PC-3 (cell line): ENCODE measurements at regions not wholly inside any gene's neighbourhood (a gene's known extent, or its start where the extent isn't known, plus 50 kb on each side); places are given as distances from the start of the nearest gene placed in this dataset.

Experiments
- ATAC-seq: fragments of 200-7000 bp; cut with Tn5 transposase; 2 replicates; pipeline ENCODE4 v1.9.1; 2020; ENCODE audit warnings: mild to moderate bottlenecking, moderate library complexity
- BruUV-seq: library from RNA; stranded (reverse); fragments of 400-500 nt; replicated peaks from 2 replicates; lab custom pipeline; 2021; lab: Mats Ljungman, UMichigan
- CTCF ChIA-PET: fragments of 300-600 bp; sonication (Branson Sonifier 250); formaldehyde crosslinking; loops from one replicate; lab custom pipeline; 2022; ENCODE audit warnings: antibody characterized with exemption; lab: Charles Lee
- POLR2A ChIA-PET: fragments of 300-600 bp; sonication (Branson Sonifier 250); formaldehyde crosslinking; loops from one replicate; lab custom pipeline; 2022; ENCODE audit warnings: antibody characterized with exemption; ENCODE audit not compliant: unreplicated experiment; lab: Charles Lee
- DNase-seq: peaks from one replicate; pipeline ENCODE4 v3.0.0-alpha.2; 2015
- H2AFZ ChIP-seq: fragments of 300-600 bp; sonication (generic); 2 replicates; pipeline ENCODE4 v1.6.0; 2016; ENCODE audit warnings: antibody characterized with exemption, low read length
- H3F3A ChIP-seq: fragments of 300-600 bp; sonication (generic); one replicate; pipeline ENCODE4 v1.6.0; 2017; ENCODE audit warnings: antibody characterized with exemption, low read length, control low read depth, mild to moderate bottlenecking; ENCODE audit not compliant: unreplicated experiment
- H3K27ac ChIP-seq: fragments of 300-600 bp; sonication (generic); 2 replicates; pipeline ENCODE4 v1.5.1; 2016; ENCODE audit warnings: mild to moderate bottlenecking, low read length
- H3K27me3 ChIP-seq: fragments of 300-600 bp; sonication (generic); 2 replicates; pipeline ENCODE4 v1.6.1; 2016; ENCODE audit warnings: low read length, mixed read lengths
- H3K36me3 ChIP-seq: fragments of 300-600 bp; sonication (generic); 2 replicates; pipeline ENCODE4 v1.6.1; 2016; ENCODE audit warnings: low read depth, mixed run types, low read length, mixed read lengths
- H3K4me1 ChIP-seq: fragments of 300-600 bp; sonication (generic); 2 replicates; pipeline ENCODE4 v1.5.1; 2016; ENCODE audit warnings: low read length; ENCODE audit not compliant: insufficient read depth
- H3K4me2 ChIP-seq: fragments of 300-600 bp; sonication (generic); 2 replicates; pipeline ENCODE4 v1.6.0; 2016; ENCODE audit warnings: low read length
- H3K4me3 ChIP-seq: fragments of 300-600 bp; sonication (generic); 2 replicates; pipeline ENCODE4 v1.5.1; 2016; ENCODE audit warnings: mild to moderate bottlenecking, low read length, mixed read lengths
- H3K79me2 ChIP-seq: fragments of 300-600 bp; sonication (generic); 2 replicates; pipeline ENCODE4 v1.6.1; 2017; ENCODE audit warnings: low read length, mixed read lengths
- H3K9ac ChIP-seq: fragments of 300-600 bp; sonication (generic); 2 replicates; pipeline ENCODE4 v1.6.0; 2016; ENCODE audit warnings: mild to moderate bottlenecking, low read length
- H3K9me2 ChIP-seq: fragments of 300-600 bp; sonication (generic); replicated peaks from 2 replicates; pipeline ENCODE4 v1.6.1; 2016; ENCODE audit warnings: mixed run types, low read length, mixed read lengths
- H3K9me3 ChIP-seq: fragments of 300-600 bp; sonication (generic); 2 replicates; pipeline ENCODE4 v1.6.1; 2016; ENCODE audit warnings: low read length, mixed read lengths
- H4K20me1 ChIP-seq: fragments of 300-600 bp; sonication (generic); 2 replicates; pipeline ENCODE4 v1.6.1; 2016; ENCODE audit warnings: low read length, mixed read lengths
- EZH2 ChIP-seq: fragments of 300-600 bp; sonication (generic); IDR thresholded peaks from one replicate; pipeline ENCODE4 v1.6.1; 2017; ENCODE audit warnings: antibody characterized with exemption, mild to moderate bottlenecking, low read length; ENCODE audit not compliant: unreplicated experiment
- EZH2phosphoT487 ChIP-seq: fragments of 300-600 bp; sonication (generic); IDR thresholded peaks from 2 replicates; pipeline ENCODE4 v1.6.1; 2018; ENCODE audit warnings: mild to moderate bottlenecking, antibody characterized with exemption, low read length, borderline replicate concordance
- intact Hi-C: fragments of 100-400 bp; cut with micrococcal nuclease; formaldehyde crosslinking; loops from 2 replicates; pipeline ENCODE4 v1.9.0; 2023
- TF ChIP-seq, protein P1 (sequence below): fragments of 300-600 bp; sonication (generic); conservative IDR thresholded peaks from 2 replicates; pipeline ENCODE4 v1.5.1; 2017; ENCODE audit warnings: antibody characterized with exemption, low read depth, mild to moderate bottlenecking, low read length

DNA sequence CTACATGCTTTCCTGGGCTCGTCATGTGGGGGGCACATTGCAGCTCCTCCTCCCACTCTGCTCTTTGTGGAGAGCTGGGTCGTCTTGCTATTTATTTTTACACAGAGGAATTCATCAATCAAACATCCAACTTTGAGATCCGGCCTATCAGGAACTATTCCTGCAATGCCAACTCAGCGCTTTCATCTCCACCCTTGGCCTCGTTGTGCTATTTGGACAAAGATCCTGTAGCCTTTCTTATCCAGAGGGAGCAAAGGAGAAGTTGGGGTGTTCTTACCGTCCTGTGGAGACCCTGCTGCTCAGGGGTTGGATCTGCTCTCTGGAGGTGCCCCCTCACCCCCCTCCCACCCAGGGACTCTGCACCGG, 92.1 kb downstream of the ASB1 start:
- Histone ChIP-seq H3K4me1 (no peaks in the 10 kb centered on the region), H3K9ac (no peak overlapping the region), H3K27me3 (no peaks in the 10 kb centered on the region), H3K27ac (no peak overlapping the region), H3K9me3 (peaks cover 4% of the 10 kb centered on the region; the same call in 1 of the 2 replicates), H3K79me2 (no peaks in the 10 kb centered on the region), H3K4me3 (no peak overlapping the region), H3K36me3 (no peaks in the 10 kb centered on the region), H3K9me2 (no peaks in the 10 kb centered on the region), H3F3A (no peaks in the 10 kb centered on the region), H2AFZ (no peak overlapping the region), H4K20me1 (no peaks in the 10 kb centered on the region), H3K4me2 (no peak overlapping the region)
- ChIA-PET POLR2A (no interaction called here), CTCF (no interaction called here)
- BruUV-seq = no TSS peak
- TF ChIP-seq, protein P1, sequence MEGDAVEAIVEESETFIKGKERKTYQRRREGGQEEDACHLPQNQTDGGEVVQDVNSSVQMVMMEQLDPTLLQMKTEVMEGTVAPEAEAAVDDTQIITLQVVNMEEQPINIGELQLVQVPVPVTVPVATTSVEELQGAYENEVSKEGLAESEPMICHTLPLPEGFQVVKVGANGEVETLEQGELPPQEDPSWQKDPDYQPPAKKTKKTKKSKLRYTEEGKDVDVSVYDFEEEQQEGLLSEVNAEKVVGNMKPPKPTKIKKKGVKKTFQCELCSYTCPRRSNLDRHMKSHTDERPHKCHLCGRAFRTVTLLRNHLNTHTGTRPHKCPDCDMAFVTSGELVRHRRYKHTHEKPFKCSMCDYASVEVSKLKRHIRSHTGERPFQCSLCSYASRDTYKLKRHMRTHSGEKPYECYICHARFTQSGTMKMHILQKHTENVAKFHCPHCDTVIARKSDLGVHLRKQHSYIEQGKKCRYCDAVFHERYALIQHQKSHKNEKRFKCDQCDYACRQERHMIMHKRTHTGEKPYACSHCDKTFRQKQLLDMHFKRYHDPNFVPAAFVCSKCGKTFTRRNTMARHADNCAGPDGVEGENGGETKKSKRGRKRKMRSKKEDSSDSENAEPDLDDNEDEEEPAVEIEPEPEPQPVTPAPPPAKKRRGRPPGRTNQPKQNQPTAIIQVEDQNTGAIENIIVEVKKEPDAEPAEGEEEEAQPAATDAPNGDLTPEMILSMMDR = no peak
- TF ChIP-seq EZH2phosphoT487 (no peak), EZH2 (no peak)
- no peak for DNase-seq
- ATAC-seq = no peak
- intact Hi-C loops = no loop called here

- no TSS peak for BruUV-seq
- intact Hi-C loops = no loop called here
These were observed 93.7 kb downstream of the ASB1 start for GRCh38 chr2:238520359-238520886.

GRCh38 chr2:238521002-238521401, 94.3 kb downstream of the ASB1 start:
- Histone ChIP-seq H3K9me2 (no peaks in the 10 kb centered on the region), H3K27me3 (no peaks in the 10 kb centered on the region), H3F3A (no peaks in the 10 kb centered on the region), H3K4me1 (no peaks in the 10 kb centered on the region), H2AFZ (no peak overlapping the region), H3K79me2 (no peaks in the 10 kb centered on the region), H3K4me2 (no peak overlapping the region), H3K36me3 (no peaks in the 10 kb centered on the region), H4K20me1 (no peaks in the 10 kb centered on the region), H3K4me3 (no peak overlapping the region), H3K9ac (no peak overlapping the region), H3K9me3 (peaks cover 4% of the 10 kb centered on the region; the same call in 1 of the 2 replicates), H3K27ac (no peak overlapping the region)
- intact Hi-C loops = no loop called here
- DNase-seq = no peak
- TF ChIP-seq EZH2phosphoT487 = no peak
- TF ChIP-seq, protein P1 = no peak
- no peak for TF ChIP-seq EZH2
- no peak for ATAC-seq
- CTCF ChIA-PET = no interaction called here
- POLR2A ChIA-PET = no interaction called here
- BruUV-seq = no TSS peak

More at GRCh38 chr2:238520359-238520886, 93.7 kb downstream of the ASB1 start:
- H3K9ac ChIP-seq = no peak overlapping the region
- no peak overlapping the region for H3K27ac ChIP-seq
- H2AFZ ChIP-seq = no peak overlapping the region
- no peak overlapping the region for H3K4me2 ChIP-seq
- no peaks in the 10 kb centered on the region for H3K4me1 ChIP-seq
- no peaks in the 10 kb centered on the region for H3F3A ChIP-seq
- ATAC-seq (no peak), DNase-seq (no peak)
- H4K20me1 ChIP-seq = no peaks in the 10 kb centered on the region
- POLR2A ChIA-PET = no interaction called here
- no peak overlapping the region for H3K4me3 ChIP-seq
- no peaks in the 10 kb centered on the region for H3K27me3 ChIP-seq
- peaks cover 4% of the 10 kb centered on the region; the same call in 1 of the 2 replicates for H3K9me3 ChIP-seq
- no peaks in the 10 kb centered on the region for H3K79me2 ChIP-seq
- no peaks in the 10 kb centered on the region for H3K9me2 ChIP-seq
- TF ChIP-seq EZH2 (no peak), EZH2phosphoT487 (no peak)
- TF ChIP-seq, protein P1 = no peak
- CTCF ChIA-PET = no interaction called here
- no peaks in the 10 kb centered on the region for H3K36me3 ChIP-seq
